DMS79 (cell line): ENCODE measurements at regions not wholly inside any gene's neighbourhood (a gene's known extent, or its start where the extent isn't known, plus 50 kb on each side); places are given as distances from the start of the nearest gene placed in this dataset.
A peak's percentile ranks its signal among the peaks of the same experiment; 100 is the strongest.

ENCODE experiments used
- DNase-seq: peaks from one replicate; lab custom pipeline; 2025; lab: John Stamatoyannopoulos, UW

- DNase-seq = no peak
Observed at GRCh38 chr5:143561219-143561618, 157.7 kb upstream of the NR3C1 start.

GRCh38 chr5:143560378-143560777 is 156.9 kb upstream of the NR3C1 start:
- no peak for DNase-seq

- DNase-seq = no peak
Observed at GRCh38 chr5:143559586-143560109, 156.2 kb upstream of the NR3C1 start.

- DNase-seq = no peak
Observed at GRCh38 chr5:143558048-143558447, 154.6 kb upstream of the NR3C1 start.

GRCh38 chr5:143557061-143557818 is 153.8 kb upstream of the NR3C1 start:
- peak; percentile 6 for DNase-seq

GRCh38 chr5:143554918-143555477 is 151.5 kb upstream of the NR3C1 start:
- no peak for DNase-seq

GRCh38 chr5:143554187-143554717 is 150.8 kb upstream of the NR3C1 start:
- no peak for DNase-seq

GRCh38 chr5:143552680-143553079 is 149.2 kb upstream of the NR3C1 start:
- no peak for DNase-seq

- DNase-seq = no peak
Observed at GRCh38 chr5:143551820-143552251, 148.3 kb upstream of the NR3C1 start.

GRCh38 chr5:143550986-143551630 is 147.6 kb upstream of the NR3C1 start:
- DNase-seq = no peak

GRCh38 chr5:143547342-143547741 is 143.9 kb upstream of the NR3C1 start:
- no peak for DNase-seq

- no peak for DNase-seq
Observed at GRCh38 chr5:143546394-143546793, 142.9 kb upstream of the NR3C1 start.

- DNase-seq = no peak
Observed at GRCh38 chr5:143544606-143545005, 141.1 kb upstream of the NR3C1 start.

GRCh38 chr5:143543358-143544255 is 140.1 kb upstream of the NR3C1 start:
- DNase-seq = no peak

- DNase-seq = no peak
Observed at GRCh38 chr5:143542798-143543144, 139.3 kb upstream of the NR3C1 start.

GRCh38 chr5:143541943-143542797 is 138.7 kb upstream of the NR3C1 start:
- DNase-seq = no peak

- no peak for DNase-seq
Observed at GRCh38 chr5:143539742-143540141, 136.3 kb upstream of the NR3C1 start.

- no peak for DNase-seq
Observed at GRCh38 chr5:143537056-143537455, 133.6 kb upstream of the NR3C1 start.

GRCh38 chr5:143536364-143536763 is 132.9 kb upstream of the NR3C1 start:
- DNase-seq = no peak

GRCh38 chr5:143534761-143535154 is 131.3 kb upstream of the NR3C1 start:
- no peak for DNase-seq
